ENCODE measurements at regions not wholly inside any gene's neighbourhood (a gene's known extent, or its start where the extent isn't known, plus 50 kb on each side); places are given as distances from the start of the nearest gene placed in this dataset.

DNA sequence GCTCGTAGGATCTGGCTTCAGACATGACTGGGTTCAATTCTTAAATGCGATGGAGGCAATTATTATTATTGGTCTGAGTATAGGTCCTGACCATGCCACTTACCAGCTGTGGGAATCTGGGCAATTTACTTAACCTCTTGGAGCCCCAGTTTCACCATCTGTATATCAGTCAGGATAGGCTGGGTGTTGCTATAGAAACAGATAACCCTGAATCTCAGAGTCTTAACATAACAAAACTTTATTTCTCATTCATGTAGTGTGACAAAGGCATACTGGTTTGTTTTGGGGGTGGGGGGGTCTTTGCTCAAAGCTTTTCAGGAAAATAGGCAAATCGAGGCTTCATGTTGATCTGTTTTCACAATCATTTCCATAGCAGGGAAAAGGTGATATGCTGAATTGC is 199.6 kb upstream of the SRRM4 start:
- H3K36me3 ChIP-seq (replicated peaks in 1 of 2), result no peaks in the 10 kb centered on the region
- no peak for DNase-seq
- intact Hi-C loops (cut with DNase I), result no loop called here
- H3K4me3 ChIP-seq, result no peak overlapping the region
- no peak overlapping the region for H3K27ac ChIP-seq
- H3K4me1 ChIP-seq (replicated peaks in 1 of 2), result no peaks in the 10 kb centered on the region
- WGBS, 4 donors, result 58 to 65% (median 61%) methylated on average over 3 of the region's 3 CpGs
- TF ChIP-seq, protein P1, sequence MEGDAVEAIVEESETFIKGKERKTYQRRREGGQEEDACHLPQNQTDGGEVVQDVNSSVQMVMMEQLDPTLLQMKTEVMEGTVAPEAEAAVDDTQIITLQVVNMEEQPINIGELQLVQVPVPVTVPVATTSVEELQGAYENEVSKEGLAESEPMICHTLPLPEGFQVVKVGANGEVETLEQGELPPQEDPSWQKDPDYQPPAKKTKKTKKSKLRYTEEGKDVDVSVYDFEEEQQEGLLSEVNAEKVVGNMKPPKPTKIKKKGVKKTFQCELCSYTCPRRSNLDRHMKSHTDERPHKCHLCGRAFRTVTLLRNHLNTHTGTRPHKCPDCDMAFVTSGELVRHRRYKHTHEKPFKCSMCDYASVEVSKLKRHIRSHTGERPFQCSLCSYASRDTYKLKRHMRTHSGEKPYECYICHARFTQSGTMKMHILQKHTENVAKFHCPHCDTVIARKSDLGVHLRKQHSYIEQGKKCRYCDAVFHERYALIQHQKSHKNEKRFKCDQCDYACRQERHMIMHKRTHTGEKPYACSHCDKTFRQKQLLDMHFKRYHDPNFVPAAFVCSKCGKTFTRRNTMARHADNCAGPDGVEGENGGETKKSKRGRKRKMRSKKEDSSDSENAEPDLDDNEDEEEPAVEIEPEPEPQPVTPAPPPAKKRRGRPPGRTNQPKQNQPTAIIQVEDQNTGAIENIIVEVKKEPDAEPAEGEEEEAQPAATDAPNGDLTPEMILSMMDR (IDR thresholded peaks at IDR 0.05), result no peak
- no peaks in the 10 kb centered on the region for H3K9me3 ChIP-seq (replicated peaks in 1 of 3)
- H3K27me3 ChIP-seq, result no peaks in the 10 kb centered on the region

DNA sequence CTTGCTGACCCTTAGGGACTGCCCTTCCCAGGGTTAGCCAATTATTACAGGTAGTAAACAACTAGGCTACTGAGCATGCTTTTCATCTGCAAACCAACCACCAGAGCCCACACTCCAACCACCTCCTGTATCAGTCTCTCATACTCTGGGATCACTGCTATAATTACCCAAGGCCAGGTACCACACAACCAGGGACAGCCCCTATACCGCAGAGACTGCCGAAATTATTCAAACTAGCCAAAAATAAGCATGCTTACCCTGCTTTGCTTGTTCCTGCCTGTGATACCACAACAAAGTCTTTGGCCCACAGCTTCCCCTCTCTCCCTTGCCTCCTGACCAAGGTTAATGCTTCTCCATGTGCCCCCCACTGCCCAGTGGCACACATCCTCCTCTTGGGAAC is 197.6 kb upstream of the SRRM4 start:
- TF ChIP-seq, protein P1 (IDR thresholded peaks at IDR 0.05), result no peak
- no peak for TF ChIP-seq POLR2A (IDR thresholded peaks at IDR 0.05)
- H3K9me3 ChIP-seq (replicated peaks in 1 of 3), result no peaks in the 10 kb centered on the region
- DNase-seq, result no peak
- intact Hi-C loops (cut with DNase I), result no loop called here
- H3K27ac ChIP-seq, result no peak overlapping the region
- no peak overlapping the region for H3K4me3 ChIP-seq
- H3K27me3 ChIP-seq, result no peaks in the 10 kb centered on the region
- 77 to 84% (median 81%) methylated on average over 2 of the region's 2 CpGs for WGBS, 4 donors
- no peaks in the 10 kb centered on the region for H3K4me1 ChIP-seq (replicated peaks in 1 of 2)
- no peaks in the 10 kb centered on the region for H3K36me3 ChIP-seq (replicated peaks in 1 of 2)

DNA sequence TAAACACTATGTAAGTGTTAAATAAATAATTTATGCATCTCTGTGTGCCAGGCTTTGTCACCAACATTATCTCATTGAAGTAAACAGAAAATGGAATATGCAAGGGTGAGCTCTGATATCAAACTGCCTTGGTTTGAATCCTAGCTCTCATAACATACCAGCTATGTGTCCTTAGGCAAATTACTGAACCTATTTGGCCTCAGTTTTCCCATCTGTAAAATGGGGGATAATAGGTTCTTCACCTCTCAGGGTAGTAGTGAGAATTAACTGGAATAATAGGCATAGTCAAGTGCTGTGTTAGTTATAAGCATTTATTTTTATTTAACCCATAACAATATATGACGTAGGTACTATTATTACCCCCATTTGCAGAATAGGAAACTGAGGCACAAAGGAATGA is 190.8 kb upstream of the SRRM4 start:
- TF ChIP-seq POLR2A (IDR thresholded peaks at IDR 0.05), result no peak
- TF ChIP-seq, protein P1 (IDR thresholded peaks at IDR 0.05), result no peak
- Histone ChIP-seq H3K9me3 (replicated peaks in 1 of 3) (no peaks in the 10 kb centered on the region), H3K4me1 (replicated peaks in 1 of 2) (no peaks in the 10 kb centered on the region), H3K36me3 (replicated peaks in 1 of 2) (no peaks in the 10 kb centered on the region), H3K4me3 (no peak overlapping the region), H3K27ac (no peak overlapping the region), H3K27me3 (no peaks in the 10 kb centered on the region)
- 66 to 78% (median 70%) methylated on average over 1 of the region's 1 CpG for WGBS, 4 donors
- DNase-seq, result no peak
- intact Hi-C loops (cut with DNase I), result no loop called here

DNA sequence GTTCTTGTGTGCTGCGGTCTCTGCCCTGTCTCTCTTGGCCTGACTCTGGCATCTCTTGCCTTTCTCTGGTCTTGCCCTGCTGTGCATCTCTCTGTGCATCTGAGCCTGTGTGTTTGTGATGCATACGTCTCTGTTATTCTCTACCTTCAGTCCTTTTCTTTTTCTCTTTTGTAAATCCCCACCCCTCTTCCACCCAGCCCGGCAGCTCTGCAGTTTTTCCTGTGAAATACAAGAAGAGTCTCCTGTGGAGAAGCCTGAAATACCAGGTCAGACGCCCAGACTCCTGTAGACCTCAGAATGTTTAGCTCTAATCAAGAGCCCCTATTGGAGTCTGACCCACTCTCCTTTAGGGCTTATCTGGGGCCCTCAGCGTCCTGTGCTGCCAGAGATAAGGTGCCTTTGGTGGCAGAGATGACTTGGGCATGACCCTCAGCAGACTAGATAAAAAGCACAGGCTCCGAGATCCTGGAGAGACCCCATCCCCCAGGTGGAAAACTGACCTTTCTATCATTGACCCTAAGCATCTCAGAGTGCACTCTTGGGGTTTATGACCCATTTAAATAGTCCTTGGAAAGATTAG is 167.5 kb upstream of the SRRM4 start:
- TF ChIP-seq, protein P1 (IDR thresholded peaks at IDR 0.05), result no peak
- TF ChIP-seq POLR2A (IDR thresholded peaks at IDR 0.05), result no peak
- WGBS, 4 donors, result 23 to 25% (median 24%) methylated on average over 4 to 6 of the region's 6 CpGs
- intact Hi-C loops (cut with DNase I), result no loop called here
- Histone ChIP-seq H3K27me3 (no peaks in the 10 kb centered on the region), H3K4me1 (replicated peaks in 1 of 2) (no peaks in the 10 kb centered on the region), H3K36me3 (replicated peaks in 1 of 2) (no peaks in the 10 kb centered on the region), H3K4me3 (no peak overlapping the region), H3K27ac (no peak overlapping the region), H3K9me3 (replicated peaks in 1 of 3) (no peaks in the 10 kb centered on the region)
- DNase-seq, result no peak
